Testis (tissue), 2 donors: ENCODE measurements at regions not wholly inside any gene's neighbourhood (a gene's known extent, or its start where the extent isn't known, plus 50 kb on each side); places are given as distances from the start of the nearest gene placed in this dataset.

ENCODE experiments used
- DNase-seq: peaks from one replicate; pipeline ENCODE4 v3.0.0-alpha.2; 2019
- H3K27ac ChIP-seq, 2 donors: fragments of 200-600 bp; sonication (generic); one replicate each; pipeline ENCODE4 v1.5.1; 2019
- H3K27me3 ChIP-seq: fragments of 200-600 bp; sonication (generic); one replicate; pipeline ENCODE4 v1.5.1; 2019
- H3K36me3 ChIP-seq: fragments of 200-600 bp; sonication (generic); one replicate; pipeline ENCODE4 v1.5.1; 2017; ENCODE audit warnings: low read depth; ENCODE audit errors: missing control alignments
- H3K4me1 ChIP-seq: fragments of 200-600 bp; sonication (generic); one replicate; pipeline ENCODE4 v1.5.1; 2019
- H3K4me3 ChIP-seq, 2 donors: fragments of 200-600 bp; sonication (generic); one replicate each; pipeline ENCODE4 v1.5.1; 2017 to 2019
- H3K9me3 ChIP-seq: fragments of 200-600 bp; sonication (generic); one replicate; pipeline ENCODE4 v1.5.1; 2017
- CTCF ChIP-seq, 3 experiments: fragments of 450-650 bp in 2 of 3; fragments of 200-600 bp in 1 of 3; sonication (generic) in 1 of 3; IDR thresholded peaks; one replicate each; pipeline ENCODE4 v1.5.1; 2016 to 2019; ENCODE audit warnings: antibody characterized with exemption in 3 of 3, mild to moderate bottlenecking in 2 of 3, moderate library complexity in 1 of 3
- POLR2A ChIP-seq: fragments of 450-650 bp; IDR thresholded peaks from one replicate; pipeline ENCODE4 v1.6.1; 2017; ENCODE audit warnings: antibody characterized with exemption, mild to moderate bottlenecking, moderate library complexity
- WGBS, 2 donors: methylation state at CpG; one replicate each; pipeline ENCODE4 v1.1.5; 2018; 5-methylcytosine and 5-hydroxymethylcytosine counted together
- intact Hi-C: fragments of 100-400 bp; cut with DNase I; formaldehyde crosslinking; loops from one replicate; pipeline ENCODE4 v1.15.1; 2023; ENCODE audit warnings: low total_unique reads

DNA sequence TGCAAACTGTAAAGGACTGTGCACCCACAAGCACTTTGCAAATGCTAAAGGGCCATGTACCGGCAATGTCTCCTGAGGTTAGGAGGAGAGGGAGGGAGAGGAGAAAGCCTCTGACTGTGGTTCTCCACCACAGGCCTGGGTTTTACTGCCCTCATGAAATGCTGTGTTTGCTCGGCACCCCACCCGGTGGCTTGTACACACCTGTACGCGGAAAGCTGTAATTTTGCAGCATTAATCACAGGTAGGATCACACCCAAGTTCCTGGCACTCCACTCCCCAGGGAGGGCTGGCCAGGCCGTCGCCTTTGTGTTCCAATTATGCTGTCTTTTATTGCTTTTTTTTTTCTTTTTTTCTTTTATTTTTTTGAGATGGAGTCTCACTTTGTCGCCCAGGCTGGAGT is 78.5 kb upstream of the MYL10 start:
- DNase-seq: no peak
- H3K27me3 ChIP-seq: no peaks in the 10 kb centered on the region
- no peak overlapping the region for H3K27ac ChIP-seq
- H3K4me1 ChIP-seq: no peaks in the 10 kb centered on the region
- intact Hi-C loops: no loop called here
- no peak for TF ChIP-seq CTCF (IDR thresholded peaks at IDR 0.05)
- TF ChIP-seq POLR2A: no peak
- H3K9me3 ChIP-seq: no peaks in the 10 kb centered on the region
- 79 to 82% methylated on average over 8 of the region's 8 CpGs for WGBS, 2 donors
- no peak overlapping the region for H3K4me3 ChIP-seq
- H3K36me3 ChIP-seq: no peaks in the 10 kb centered on the region

DNA sequence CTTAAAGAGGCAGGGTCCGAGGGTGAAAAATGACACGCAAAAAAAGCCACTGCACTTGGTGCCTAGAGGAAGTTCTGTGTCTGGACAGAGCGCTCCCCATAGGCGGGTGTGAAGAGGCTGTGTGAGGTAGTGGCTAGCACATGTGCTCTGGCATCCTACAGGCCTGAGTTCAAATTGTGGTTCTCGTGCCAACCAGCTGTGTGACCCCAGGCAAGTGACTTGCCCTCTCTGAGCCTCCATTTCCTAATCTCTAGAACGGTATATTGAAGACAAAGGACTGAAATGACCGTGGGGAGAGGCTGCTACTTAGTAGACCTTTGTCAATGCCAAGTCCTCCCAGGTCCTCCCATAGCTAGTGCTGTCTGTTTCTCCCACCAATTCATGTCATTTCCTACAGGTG is 79.1 kb upstream of the MYL10 start:
- no peak for DNase-seq
- Histone ChIP-seq H3K27me3 (no peaks in the 10 kb centered on the region), H3K4me3 (no peak overlapping the region), H3K9me3 (no peaks in the 10 kb centered on the region), H3K4me1 (no peaks in the 10 kb centered on the region), H3K36me3 (no peaks in the 10 kb centered on the region), H3K27ac (no peak overlapping the region)
- TF ChIP-seq POLR2A (no peak), CTCF (IDR thresholded peaks at IDR 0.05) (no peak)
- intact Hi-C loops: no loop called here
- whole genome bisulfite sequencing, 2 donors: 72 to 79% methylated on average over 7 of the region's 7 CpGs

DNA sequence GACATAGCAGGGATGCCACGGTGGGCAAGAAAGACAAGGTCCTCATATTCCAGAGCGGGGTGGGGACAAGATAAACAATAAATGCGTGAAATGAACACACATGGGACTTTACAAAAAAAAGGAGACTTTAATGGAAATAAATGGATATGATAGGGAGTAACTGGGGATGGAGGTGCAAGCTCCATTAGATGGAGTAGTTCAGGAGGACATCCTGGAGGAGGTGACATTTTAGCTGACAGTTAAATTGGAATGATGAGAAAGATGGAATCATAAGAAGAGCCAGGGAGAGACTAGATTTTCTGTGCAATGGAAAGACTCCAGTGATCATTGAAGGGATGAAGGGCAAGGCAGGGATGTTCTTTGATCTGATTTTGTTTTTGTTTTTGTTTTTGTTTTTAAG is 83.6 kb upstream of the MYL10 start:
- Histone ChIP-seq H3K4me3 (no peak overlapping the region), H3K27ac (no peak overlapping the region), H3K4me1 (no peaks in the 10 kb centered on the region), H3K27me3 (no peaks in the 10 kb centered on the region), H3K9me3 (no peaks in the 10 kb centered on the region), H3K36me3 (no peaks in the 10 kb centered on the region)
- TF ChIP-seq CTCF (IDR thresholded peaks at IDR 0.05) (no peak), POLR2A (no peak)
- DNase-seq: no peak
- intact Hi-C loops: no loop called here
- WGBS, 2 donors: 89 to 95% methylated on average over 3 of the region's 3 CpGs

GRCh38 chr7:101714097-101714496 is 85.0 kb upstream of the MYL10 start:
- DNase-seq: no peak
- 86 to 93% methylated on average over 3 to 7 of the region's 7 CpGs for WGBS, 2 donors
- Histone ChIP-seq H3K27ac (no peak overlapping the region), H3K9me3 (no peaks in the 10 kb centered on the region), H3K4me1 (no peaks in the 10 kb centered on the region), H3K36me3 (no peaks in the 10 kb centered on the region), H3K27me3 (no peaks in the 10 kb centered on the region), H3K4me3 (no peak overlapping the region)
- TF ChIP-seq POLR2A: no peak
- TF ChIP-seq CTCF (IDR thresholded peaks at IDR 0.05): no peak
- intact Hi-C loops: no loop called here

- H3K4me1 ChIP-seq: no peaks in the 10 kb centered on the region
- H3K36me3 ChIP-seq: no peaks in the 10 kb centered on the region
- H3K27me3 ChIP-seq: no peaks in the 10 kb centered on the region
- peak; percentile 21 for DNase-seq
- intact Hi-C loops: no loop called here
- no peak overlapping the region for H3K4me3 ChIP-seq
- H3K9me3 ChIP-seq: no peaks in the 10 kb centered on the region
- TF ChIP-seq POLR2A (no peak), CTCF (IDR thresholded peaks at IDR 0.05) (no peak)
- H3K27ac ChIP-seq: no peak overlapping the region
- WGBS, 2 donors: 61 to 63% methylated on average over 25 of the region's 25 CpGs
Measured at GRCh38 chr7:101717628-101718357, 88.7 kb upstream of the MYL10 start.
